Kidney (tissue), 13 donors: ENCODE measurements at regions not wholly inside any gene's neighbourhood (a gene's known extent, or its start where the extent isn't known, plus 50 kb on each side); places are given as distances from the start of the nearest gene placed in this dataset.

Experiments used
- DNase-seq, 5 donors: peaks; one replicate each; pipeline ENCODE4 v3.0.0-alpha.2; 2013 to 2020
- FAIRE-seq: peaks from 2 replicates; lab custom pipeline; 2012; peaks lifted over from hg19 to GRCh38; lab: Jason Lieb, UNC
- H3K27ac ChIP-seq, 2 donors: one replicate each; pipeline ENCODE4 v1.7.0; 2013; ENCODE audit warnings: low read depth in 2 of 2, low read length in 2 of 2, inconsistent platforms in 1 of 2
- H3K27me3 ChIP-seq: one replicate; pipeline ENCODE4 v1.7.1; 2013; ENCODE audit warnings: low read length, inconsistent platforms; ENCODE audit not compliant: control insufficient read depth, insufficient read depth
- H3K36me3 ChIP-seq, 3 donors: one replicate each; pipeline versions ENCODE4 v1.7.0 to v1.7.1; 2013; ENCODE audit warnings: low read length in 3 of 3, control low read depth in 1 of 3, inconsistent platforms in 1 of 3; ENCODE audit not compliant: insufficient read depth in 3 of 3, control insufficient read depth in 2 of 3
- H3K4me1 ChIP-seq, 3 donors: one replicate each; pipeline versions ENCODE4 v1.7.0 to v1.7.1; 2013; ENCODE audit warnings: low read length in 3 of 3, inconsistent platforms in 1 of 3, low read depth in 1 of 3; ENCODE audit not compliant: control insufficient read depth in 2 of 3, insufficient read depth in 2 of 3
- H3K4me3 ChIP-seq, 3 donors: one replicate each; pipeline versions ENCODE4 v1.7.0 to v1.8.1; 2013; ENCODE audit warnings: low read length in 3 of 3, control low read depth in 1 of 3, inconsistent platforms in 1 of 3
- H3K9ac ChIP-seq, 3 donors: one replicate each; pipeline versions ENCODE4 v1.7.0 to v1.7.1; 2013; ENCODE audit warnings: low read length in 3 of 3, control low read depth in 1 of 3, inconsistent platforms in 1 of 3
- H3K9me3 ChIP-seq, 3 donors: one replicate each; pipeline versions ENCODE4 v1.7.0 to v1.7.1; 2013; ENCODE audit warnings: low read length in 3 of 3, control low read depth in 1 of 3, inconsistent platforms in 1 of 3; ENCODE audit not compliant: control insufficient read depth in 2 of 3, insufficient read depth in 1 of 3
- intact Hi-C: fragments of 100-400 bp; cut with DNase I; formaldehyde crosslinking; loops from one replicate; pipeline ENCODE4 v1.11.1; 2022
- TF ChIP-seq, protein P1 (sequence below): IDR thresholded peaks from 3 replicates; pipeline ENCODE4 v1.5.1; 2012; ENCODE audit warnings: mild to moderate bottlenecking, moderate library complexity, borderline replicate concordance; ENCODE audit not compliant: insufficient read depth; ENCODE audit errors: extremely low read depth
- donor health status: control.
- donor health status: control.
- donor health status: control.
- donor health status: control.
- donor health status: control.
- donor health status: DM: yes; HTN: yes; CAD: no.
- donor health status: Normal renal cell carcinoma (clear cell type).

DNA sequence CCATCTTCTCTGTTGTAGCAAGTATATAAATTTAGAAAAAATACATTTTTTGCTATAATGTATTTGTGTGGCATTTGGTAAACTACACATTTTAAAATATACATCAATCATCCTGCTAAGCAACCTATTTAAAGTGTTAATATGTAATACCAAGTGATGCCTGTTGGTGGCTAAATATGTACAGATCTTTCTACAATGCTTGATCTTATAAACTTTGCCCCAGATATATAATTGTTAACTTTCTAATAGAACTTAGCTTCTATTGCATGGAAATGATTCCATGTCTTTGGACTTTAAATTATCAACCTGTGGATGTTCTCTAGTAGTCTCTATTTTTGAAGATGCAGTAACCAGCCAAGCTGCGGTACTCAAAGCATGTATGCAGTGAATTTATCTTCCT, 1260.4 kb upstream of the RAG2 start:
- no peak for FAIRE-seq

DNA sequence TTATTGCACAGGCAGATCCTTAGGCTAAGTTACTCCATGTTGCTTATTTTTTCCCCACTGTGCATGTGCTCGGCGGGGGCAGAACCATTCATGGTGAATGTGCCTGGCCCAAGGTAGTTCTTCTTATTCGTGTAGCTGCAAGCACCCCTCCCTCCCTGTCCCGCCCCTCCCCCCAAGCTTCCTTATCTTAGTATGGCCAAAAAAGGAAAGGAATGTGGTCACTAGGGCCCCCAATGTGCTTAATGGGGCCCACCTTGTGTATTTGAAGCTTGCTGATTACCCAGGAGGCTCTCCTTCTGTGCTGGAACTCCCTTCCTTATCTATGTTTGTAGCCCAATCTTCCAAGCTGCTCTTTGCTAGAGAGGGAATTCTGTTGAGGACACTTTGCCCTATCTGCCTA, 1259.7 kb upstream of the RAG2 start:
- Histone ChIP-seq H3K4me3 (no peak overlapping the region), H3K36me3 (no peaks in the 10 kb centered on the region), H3K9ac (no peak overlapping the region), H3K27me3 (no peaks in the 10 kb centered on the region), H3K4me1 (no peaks in the 10 kb centered on the region), H3K27ac (no peak overlapping the region), H3K9me3 (no peaks in the 10 kb centered on the region)
- intact Hi-C loops: no loop called here
- TF ChIP-seq, protein P1, sequence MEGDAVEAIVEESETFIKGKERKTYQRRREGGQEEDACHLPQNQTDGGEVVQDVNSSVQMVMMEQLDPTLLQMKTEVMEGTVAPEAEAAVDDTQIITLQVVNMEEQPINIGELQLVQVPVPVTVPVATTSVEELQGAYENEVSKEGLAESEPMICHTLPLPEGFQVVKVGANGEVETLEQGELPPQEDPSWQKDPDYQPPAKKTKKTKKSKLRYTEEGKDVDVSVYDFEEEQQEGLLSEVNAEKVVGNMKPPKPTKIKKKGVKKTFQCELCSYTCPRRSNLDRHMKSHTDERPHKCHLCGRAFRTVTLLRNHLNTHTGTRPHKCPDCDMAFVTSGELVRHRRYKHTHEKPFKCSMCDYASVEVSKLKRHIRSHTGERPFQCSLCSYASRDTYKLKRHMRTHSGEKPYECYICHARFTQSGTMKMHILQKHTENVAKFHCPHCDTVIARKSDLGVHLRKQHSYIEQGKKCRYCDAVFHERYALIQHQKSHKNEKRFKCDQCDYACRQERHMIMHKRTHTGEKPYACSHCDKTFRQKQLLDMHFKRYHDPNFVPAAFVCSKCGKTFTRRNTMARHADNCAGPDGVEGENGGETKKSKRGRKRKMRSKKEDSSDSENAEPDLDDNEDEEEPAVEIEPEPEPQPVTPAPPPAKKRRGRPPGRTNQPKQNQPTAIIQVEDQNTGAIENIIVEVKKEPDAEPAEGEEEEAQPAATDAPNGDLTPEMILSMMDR: no peak
- no peak for DNase-seq
- no peak for FAIRE-seq

More for the DNA sequence above, 1260.4 kb upstream of the RAG2 start:
- H3K4me3 ChIP-seq: no peak overlapping the region
- H3K36me3 ChIP-seq: no peaks in the 10 kb centered on the region
- intact Hi-C loops: no loop called here
- H3K9me3 ChIP-seq: no peaks in the 10 kb centered on the region
- H3K27ac ChIP-seq: no peak overlapping the region
- H3K9ac ChIP-seq: no peak overlapping the region
- H3K4me1 ChIP-seq: no peaks in the 10 kb centered on the region
- no peaks in the 10 kb centered on the region for H3K27me3 ChIP-seq
- TF ChIP-seq, protein P1: no peak
- DNase-seq: no peak

DNA sequence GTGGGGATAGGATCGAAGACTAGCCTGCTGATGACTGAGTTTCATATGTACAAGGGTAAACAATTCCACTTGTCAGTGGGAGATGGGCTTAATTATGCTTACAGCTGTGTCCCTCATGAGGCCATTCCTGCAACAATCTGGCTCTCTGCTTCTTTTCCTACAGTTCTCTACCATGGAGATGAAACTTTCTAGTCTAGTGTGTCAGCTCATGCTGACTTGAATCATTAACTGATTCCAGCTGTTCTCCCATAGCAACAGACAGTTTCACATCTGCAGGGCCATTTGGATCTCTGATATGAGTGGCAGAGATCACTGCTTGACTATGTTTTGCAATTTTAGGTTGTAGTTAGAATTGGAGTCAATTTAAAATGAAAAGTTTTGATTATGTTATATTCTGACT, 1251.7 kb upstream of the RAG2 start:
- no peak overlapping the region for H3K9ac ChIP-seq
- H3K36me3 ChIP-seq: no peaks in the 10 kb centered on the region
- H3K27ac ChIP-seq: no peak overlapping the region
- no peaks in the 10 kb centered on the region for H3K4me1 ChIP-seq
- H3K27me3 ChIP-seq: no peaks in the 10 kb centered on the region
- no peak for FAIRE-seq
- TF ChIP-seq, protein P1: no peak
- no peaks in the 10 kb centered on the region for H3K9me3 ChIP-seq
- intact Hi-C loops: no loop called here
- peak in 1 of 5 donors; percentile 29 for DNase-seq
- no peak overlapping the region for H3K4me3 ChIP-seq

DNA sequence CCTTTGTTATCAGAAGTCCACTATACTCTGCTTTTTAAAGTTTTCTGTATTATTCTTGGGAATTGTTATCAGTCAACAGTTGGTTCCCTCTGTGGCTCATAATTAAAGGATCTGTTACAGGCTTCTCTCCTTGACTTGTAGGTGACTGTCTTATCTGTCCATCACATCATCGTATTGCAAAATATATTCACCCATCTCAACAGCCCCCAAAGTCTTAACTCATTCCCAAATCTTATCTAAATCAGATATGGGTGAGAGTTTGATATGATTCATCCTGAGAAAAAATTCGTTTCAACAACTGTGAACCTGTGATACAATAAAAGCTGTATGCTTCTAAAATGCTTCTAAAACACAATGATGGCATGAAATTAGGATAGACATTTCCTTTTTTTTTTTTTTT, 1245.6 kb upstream of the RAG2 start:
- H3K27me3 ChIP-seq: no peaks in the 10 kb centered on the region
- H3K9ac ChIP-seq: no peak overlapping the region
- no peak overlapping the region for H3K27ac ChIP-seq
- TF ChIP-seq, protein P1: no peak
- no peak for FAIRE-seq
- no peak overlapping the region for H3K4me3 ChIP-seq
- no peaks in the 10 kb centered on the region for H3K9me3 ChIP-seq
- DNase-seq: no peak
- no peaks in the 10 kb centered on the region for H3K4me1 ChIP-seq
- intact Hi-C loops: no loop called here
- H3K36me3 ChIP-seq: no peaks in the 10 kb centered on the region
